Nephron (organoid): ENCODE measurements at regions not wholly inside any gene's neighbourhood (a gene's known extent, or its start where the extent isn't known, plus 50 kb on each side); places are given as distances from the start of the nearest gene placed in this dataset.
A peak's percentile ranks its signal among the peaks of the same experiment; 100 is the strongest.

Source experiments
- H3K27ac Mint-ChIP-seq, 3 experiments: 2 replicates each; pipeline ENCODE4 v1.8.0; 2020; ENCODE audit warnings: mixed read lengths in 3 of 3, mild to moderate bottlenecking in 2 of 3, moderate library complexity in 1 of 3
- H3K27me3 Mint-ChIP-seq: 2 replicates; pipeline ENCODE4 v1.8.0; 2021; ENCODE audit warnings: low read depth, mild to moderate bottlenecking, moderate library complexity, mixed read lengths
- H3K36me3 Mint-ChIP-seq: 2 replicates; pipeline ENCODE4 v1.8.0; 2020; ENCODE audit warnings: low read depth, mixed read lengths
- H3K4me1 Mint-ChIP-seq: 2 replicates; pipeline ENCODE4 v1.8.0; 2020; ENCODE audit warnings: mixed read lengths
- H3K4me3 Mint-ChIP-seq, 3 experiments: 2 replicates each; pipeline ENCODE4 v1.8.0; 2020; ENCODE audit warnings: mild to moderate bottlenecking in 3 of 3, mixed read lengths in 3 of 3, moderate library complexity in 2 of 3
- H3K9me3 Mint-ChIP-seq: 2 replicates; pipeline ENCODE4 v1.8.0; 2020; ENCODE audit warnings: mixed read lengths
- CTCF ChIP-seq, 3 experiments: fragments of 200-600 bp; sonication (generic); IDR thresholded peaks; one replicate each; pipeline ENCODE4 v1.5.0; 2021; ENCODE audit warnings: antibody characterized with exemption in 3 of 3; ENCODE audit not compliant: unreplicated experiment in 3 of 3

DNA sequence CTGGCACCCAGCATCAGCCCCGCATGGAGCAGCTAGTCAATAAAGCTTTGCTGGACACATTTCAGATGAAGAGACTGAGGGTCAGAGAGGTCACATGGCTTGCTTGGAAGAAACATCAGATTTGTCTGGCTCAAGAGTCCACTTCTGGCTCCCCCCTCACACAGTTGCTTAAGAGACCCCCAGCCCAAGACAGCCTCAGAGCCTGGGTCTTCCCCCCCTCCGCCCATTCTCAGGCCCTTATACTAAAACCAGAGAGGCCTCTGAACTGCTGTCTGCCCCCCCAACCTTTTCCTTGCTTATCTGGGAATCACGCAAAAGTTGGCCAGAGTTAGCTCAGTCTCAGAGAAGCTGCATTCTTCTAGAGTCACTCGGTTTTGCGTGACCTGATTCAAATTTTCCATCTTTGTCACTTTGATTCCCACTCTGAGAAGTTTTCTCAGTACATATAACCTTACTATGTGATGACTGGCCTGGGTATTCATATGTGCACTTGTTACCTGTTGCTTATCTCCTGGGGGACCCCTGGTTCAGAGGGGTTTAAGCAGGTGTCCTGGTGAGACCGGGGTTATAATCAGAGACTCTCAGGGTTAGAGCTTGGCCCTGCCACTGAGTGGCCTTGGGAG lies 145.4 kb upstream of the IER5L start:
- peak overlapping the region in 2 of 3 experiments; percentile 26 to 67 for H3K4me3 Mint-ChIP-seq
- no peaks in the 10 kb centered on the region for H3K36me3 Mint-ChIP-seq
- H3K4me1 Mint-ChIP-seq = peaks cover 65% of the 10 kb centered on the region
- H3K27me3 Mint-ChIP-seq = peaks cover 7% of the 10 kb centered on the region
- TF ChIP-seq CTCF (IDR thresholded peaks at IDR 0.05; ENCODE audit: unreplicated experiment in 3 of 3) = no peak
- no peaks in the 10 kb centered on the region for H3K9me3 Mint-ChIP-seq
- peak overlapping the region; percentile 71 to 97 (median 80) for H3K27ac Mint-ChIP-seq

- H3K4me1 Mint-ChIP-seq = peaks cover 66% of the 10 kb centered on the region
- no peaks in the 10 kb centered on the region for H3K36me3 Mint-ChIP-seq
Measured at GRCh38 chr9:129322641-129323375, 144.7 kb upstream of the IER5L start.

DNA sequence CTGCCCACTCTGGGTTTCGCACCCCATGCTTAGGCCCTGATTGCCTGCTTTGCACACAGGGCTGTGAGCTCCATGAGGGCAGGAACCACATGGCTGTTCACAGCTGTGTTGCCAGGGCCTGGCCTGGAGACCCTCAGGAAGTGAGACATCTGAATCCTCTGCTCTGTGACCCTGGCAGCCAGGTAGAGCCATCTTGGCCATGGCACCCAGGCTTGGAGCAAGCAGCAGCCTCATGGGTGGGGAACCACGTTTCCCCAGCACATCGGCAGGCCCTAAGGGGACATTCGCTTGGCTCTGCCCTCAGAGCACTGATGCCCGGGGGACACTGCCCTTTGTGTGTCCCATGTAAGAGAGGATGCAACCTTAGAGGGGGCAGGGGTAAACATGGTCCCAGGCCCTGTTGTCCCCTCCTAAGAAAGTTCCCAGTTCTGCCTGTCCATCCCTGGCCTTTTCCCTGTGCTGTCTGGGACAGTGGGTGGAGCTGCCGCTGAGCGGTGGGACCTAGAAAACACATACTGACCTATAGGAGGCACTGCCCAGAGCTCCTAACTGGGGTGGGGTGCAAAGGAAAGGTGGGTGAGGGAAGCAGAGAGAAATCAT lies 144.1 kb upstream of the IER5L start:
- H3K27ac Mint-ChIP-seq = peak overlapping the region; percentile 75 to 97 (median 89)
- H3K9me3 Mint-ChIP-seq = no peaks in the 10 kb centered on the region
- peaks cover 67% of the 10 kb centered on the region for H3K4me1 Mint-ChIP-seq
- no peak for TF ChIP-seq CTCF (IDR thresholded peaks at IDR 0.05; ENCODE audit: unreplicated experiment in 3 of 3)
- H3K36me3 Mint-ChIP-seq = no peaks in the 10 kb centered on the region
- H3K4me3 Mint-ChIP-seq = peak overlapping the region in 2 of 3 experiments; percentile 17
- H3K27me3 Mint-ChIP-seq = peaks cover 7% of the 10 kb centered on the region

More at GRCh38 chr9:129322641-129323375, 144.7 kb upstream of the IER5L start:
- no peaks in the 10 kb centered on the region for H3K9me3 Mint-ChIP-seq
- H3K4me3 Mint-ChIP-seq = peak overlapping the region in 2 of 3 experiments; percentile 26 to 67
- peak overlapping the region; percentile 71 to 97 (median 89) for H3K27ac Mint-ChIP-seq
- no peak for TF ChIP-seq CTCF (IDR thresholded peaks at IDR 0.05; ENCODE audit: unreplicated experiment in 3 of 3)
- H3K27me3 Mint-ChIP-seq = peaks cover 7% of the 10 kb centered on the region

GRCh38 chr9:129321286-129322021 lies 143.4 kb upstream of the IER5L start:
- no peak for TF ChIP-seq CTCF (IDR thresholded peaks at IDR 0.05; ENCODE audit: unreplicated experiment in 3 of 3)

DNA sequence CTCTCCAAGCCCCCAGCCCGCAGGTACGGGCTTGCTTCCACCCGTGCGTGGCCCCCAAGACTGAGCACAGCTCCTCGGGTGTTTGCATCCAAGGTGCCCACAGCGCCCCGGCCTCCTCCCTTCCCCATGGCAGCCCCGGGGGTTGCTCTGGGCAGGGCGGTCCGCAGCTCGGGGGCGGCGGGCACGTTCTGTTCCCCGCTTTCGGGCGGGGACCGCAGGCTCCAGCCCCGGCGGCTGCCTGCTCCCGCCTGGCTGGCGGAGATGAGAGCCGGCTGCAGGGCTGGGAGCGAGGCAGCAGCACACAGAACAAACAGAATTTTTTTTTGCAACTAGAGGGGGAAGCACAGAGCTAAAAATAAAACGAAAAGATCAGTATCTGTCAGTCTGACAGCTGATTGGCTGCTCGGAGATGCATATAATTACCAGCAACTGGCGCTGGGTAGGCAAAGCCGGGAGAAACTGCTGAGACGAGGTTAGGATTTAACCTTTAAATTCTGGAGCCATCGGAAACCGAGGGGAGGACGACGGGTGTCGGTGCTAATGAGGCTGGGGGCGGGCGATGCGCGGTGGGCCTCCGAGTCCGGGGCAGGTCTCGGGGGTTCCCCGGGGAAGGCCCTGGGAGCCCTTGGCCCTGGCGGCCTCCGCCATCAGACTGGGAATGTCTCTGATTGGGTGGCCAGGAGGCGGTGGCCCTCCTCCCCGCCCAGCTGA lies 142.7 kb upstream of the IER5L start:
- no peaks in the 10 kb centered on the region for H3K9me3 Mint-ChIP-seq
- H3K27ac Mint-ChIP-seq = peak overlapping the region; percentile 96 to 97 (median 97)
- H3K4me1 Mint-ChIP-seq = peaks cover 81% of the 10 kb centered on the region
- peak in 2 of 3 experiments; percentile 36 to 45 for TF ChIP-seq CTCF (IDR thresholded peaks at IDR 0.05; ENCODE audit: unreplicated experiment in 3 of 3)
- H3K4me3 Mint-ChIP-seq = peak overlapping the region; percentile 71 to 84 (median 84)
- peaks cover 13% of the 10 kb centered on the region for H3K27me3 Mint-ChIP-seq
- no peaks in the 10 kb centered on the region for H3K36me3 Mint-ChIP-seq

More at GRCh38 chr9:129321286-129322021, 143.4 kb upstream of the IER5L start:
- Mint-ChIP-seq H3K4me1 (peaks cover 74% of the 10 kb centered on the region), H3K36me3 (no peaks in the 10 kb centered on the region), H3K9me3 (no peaks in the 10 kb centered on the region), H3K27me3 (peaks cover 8% of the 10 kb centered on the region), H3K27ac (peak overlapping the region; percentile 75 to 97 (median 89)), H3K4me3 (peak overlapping the region in 1 of 3 experiments; percentile 40)
